K562 (cell line): ENCODE measurements at regions not wholly inside any gene's neighbourhood (a gene's known extent, or its start where the extent isn't known, plus 50 kb on each side); places are given as distances from the start of the nearest gene placed in this dataset.

Experiments
- ATF1 ChIP-seq, 2 experiments: fragments of 450-650 bp in 1 of 2; IDR thresholded peaks; 2 replicates each; pipeline ENCODE4 v1.6.1; 2016; ENCODE audit warnings: missing compliant biosample characterization in 1 of 2, missing genetic modification characterization in 1 of 2
- CBFA2T2 ChIP-seq: fragments of 450-650 bp; conservative IDR thresholded peaks from 2 replicates; pipeline ENCODE4 v1.6.1; 2017; ENCODE audit warnings: mild to moderate bottlenecking
- CC2D1A ChIP-seq: fragments of 450-650 bp; IDR thresholded peaks from 2 replicates; pipeline ENCODE4 v1.6.1; 2017; ENCODE audit warnings: mild to moderate bottlenecking
- CHCHD3 ChIP-seq: fragments of 250-450 bp; sonication (Bioruptor Pico); IDR thresholded peaks from 2 replicates; pipeline ENCODE4 v2.1.2; 2022; ENCODE audit warnings: mild to moderate bottlenecking
- CTBP1 ChIP-seq: fragments of 450-650 bp; IDR thresholded peaks from 2 replicates; pipeline ENCODE4 v1.6.1; 2016; ENCODE audit warnings: borderline replicate concordance
- CXXC5 ChIP-seq: fragments of 250-450 bp; sonication (Bioruptor Pico); IDR thresholded peaks from 2 replicates; pipeline ENCODE4 v1.8.0; 2022; ENCODE audit warnings: inconsistent platforms, mild to moderate bottlenecking, moderate library complexity
- HDAC3 ChIP-seq: fragments of 450-650 bp; IDR thresholded peaks from 2 replicates; pipeline ENCODE4 v1.6.1; 2018; ENCODE audit warnings: borderline replicate concordance, mild to moderate bottlenecking, moderate library complexity; ENCODE audit not compliant: partially characterized antibody
- KDM1A ChIP-seq, 2 experiments: fragments of 450-650 bp; IDR thresholded peaks; 2 replicates each; pipeline ENCODE4 v1.6.1; 2016; ENCODE audit warnings: mild to moderate bottlenecking in 2 of 2
- MBD2 ChIP-seq: sonication (generic); IDR thresholded peaks from 2 replicates; pipeline ENCODE4 v1.6.1; 2016; ENCODE audit warnings: low read depth, borderline replicate concordance
- NCOA2 ChIP-seq, 2 experiments: fragments of 450-650 bp; IDR thresholded peaks; 2 replicates each; pipeline ENCODE4 v1.6.1; 2018; ENCODE audit warnings: mild to moderate bottlenecking in 2 of 2, moderate library complexity in 1 of 2; ENCODE audit not compliant: partially characterized antibody in 2 of 2
- NFXL1 ChIP-seq: fragments of 450-650 bp; formaldehyde crosslinking; IDR thresholded peaks from 2 replicates; pipeline ENCODE4 v1.4.0; 2021; ENCODE audit warnings: mild to moderate bottlenecking
- NR2C1 ChIP-seq, 2 experiments: fragments of 450-650 bp; IDR thresholded peaks; 2 replicates each; pipeline ENCODE4 v1.6.1; 2017; ENCODE audit warnings: mild to moderate bottlenecking in 2 of 2, antibody characterized with exemption in 1 of 2, inconsistent platforms in 1 of 2, missing compliant biosample characterization in 1 of 2, missing genetic modification characterization in 1 of 2
- PURB ChIP-seq: sonication (generic); formaldehyde crosslinking; IDR thresholded peaks from 2 replicates; pipeline ENCODE4 v1.9.0; 2021; ENCODE audit warnings: low read depth, mild to moderate bottlenecking, missing genetic modification reagents
- RBM22 ChIP-seq: fragments of 200-400 bp; formaldehyde crosslinking; IDR thresholded peaks from 2 replicates; pipeline ENCODE4 v1.6.1; 2018; ENCODE audit warnings: low read length, low read depth; ENCODE audit not compliant: poor library complexity, severe bottlenecking
- SRSF7 ChIP-seq: fragments of 200-400 bp; formaldehyde crosslinking; optimal IDR thresholded peaks from 2 replicates; pipeline ENCODE3; 2017; ENCODE audit warnings: mild to moderate bottlenecking, low read depth, low read length
- THAP7 ChIP-seq: fragments of 250-450 bp; sonication (Bioruptor Pico); IDR thresholded peaks from 2 replicates; pipeline ENCODE4 v1.5.0; 2021
- TRIM28 ChIP-seq: fragments of 450-650 bp; IDR thresholded peaks from 2 replicates; pipeline ENCODE4 v1.6.1; 2017
- YY1 ChIP-seq, 3 experiments: IDR thresholded peaks; 2 replicates each; pipeline ENCODE4 v1.6.1; 2011; ENCODE audit warnings: low read length in 2 of 3, mild to moderate bottlenecking in 2 of 3, moderate library complexity in 2 of 3, borderline replicate concordance in 1 of 3, control low read depth in 1 of 3, low read depth in 1 of 3; ENCODE audit not compliant: insufficient read depth in 3 of 3, insufficient replicate concordance in 2 of 3, control insufficient read depth in 1 of 3, insufficient read length in 1 of 3; ENCODE audit errors: extremely low read depth in 1 of 3
- ZBTB7A ChIP-seq: IDR thresholded peaks from 2 replicates; pipeline ENCODE4 v1.6.1; 2011; ENCODE audit warnings: low read depth, mild to moderate bottlenecking, low read length, moderate library complexity, borderline replicate concordance; ENCODE audit not compliant: control insufficient read depth
- ZNF253 ChIP-seq: fragments of 250-450 bp; sonication (Bioruptor Pico); conservative IDR thresholded peaks from 2 replicates; pipeline ENCODE4 v1.6.1; 2021; ENCODE audit warnings: mild to moderate bottlenecking
- ZNF41 ChIP-seq: fragments of 250-450 bp; sonication (Bioruptor Pico); conservative IDR thresholded peaks from 2 replicates; pipeline ENCODE4 v1.4.0; 2020; ENCODE audit warnings: mild to moderate bottlenecking
- ZNF445 ChIP-seq: fragments of 250-450 bp; sonication (Bioruptor Pico); IDR thresholded peaks from 2 replicates; pipeline ENCODE4 v1.4.0; 2020; ENCODE audit warnings: low read depth, mild to moderate bottlenecking, moderate library complexity
- TF ChIP-seq, protein P1 (sequence below): fragments of 250-450 bp; sonication (Bioruptor Pico); IDR thresholded peaks from 2 replicates; pipeline ENCODE4 v1.8.0; 2021; ENCODE audit warnings: borderline replicate concordance, mild to moderate bottlenecking, moderate library complexity; ENCODE audit not compliant: poor library complexity, severe bottlenecking
- TF ChIP-seq, protein P2 (sequence below): sonication (generic); formaldehyde crosslinking; IDR thresholded peaks from 2 replicates; pipeline ENCODE4 v1.8.1; 2023; ENCODE audit warnings: mild to moderate bottlenecking, missing genetic modification reagents

GRCh38 chr12:127060310-127060847 lies 1206.6 kb upstream of the TMEM132C start (continued):
- no peak for TF ChIP-seq THAP7 (CRISPR knock-in tag)
- TF ChIP-seq, protein P1, sequence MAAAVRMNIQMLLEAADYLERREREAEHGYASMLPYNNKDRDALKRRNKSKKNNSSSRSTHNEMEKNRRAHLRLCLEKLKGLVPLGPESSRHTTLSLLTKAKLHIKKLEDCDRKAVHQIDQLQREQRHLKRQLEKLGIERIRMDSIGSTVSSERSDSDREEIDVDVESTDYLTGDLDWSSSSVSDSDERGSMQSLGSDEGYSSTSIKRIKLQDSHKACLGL (CRISPR knock-in tag): no peak
- no peak for TF ChIP-seq ZNF253
- no peak for TF ChIP-seq ATF1 (CRISPR knock-in tag; IDR thresholded peaks at IDR 0.05)
- peak; percentile 76 for TF ChIP-seq ATF1 (tag; IDR thresholded peaks at IDR 0.05)
- TF ChIP-seq NR2C1 (IDR thresholded peaks at IDR 0.05): no peak
- peak; percentile 47; the same call in 1 of the 2 replicates for TF ChIP-seq NR2C1 (tag; IDR thresholded peaks at IDR 0.05)
- TF ChIP-seq PURB (CRISPR knock-in tag): no peak
- TF ChIP-seq ZNF41 (CRISPR knock-in tag): no peak
- peak; percentile 54 for TF ChIP-seq CC2D1A
- no peak for TF ChIP-seq SRSF7
- TF ChIP-seq HDAC3: no peak
- peak; percentile 19; the same call in 1 of the 2 replicates for TF ChIP-seq CHCHD3 (CRISPR knock-in tag)
- TF ChIP-seq, protein P2, sequence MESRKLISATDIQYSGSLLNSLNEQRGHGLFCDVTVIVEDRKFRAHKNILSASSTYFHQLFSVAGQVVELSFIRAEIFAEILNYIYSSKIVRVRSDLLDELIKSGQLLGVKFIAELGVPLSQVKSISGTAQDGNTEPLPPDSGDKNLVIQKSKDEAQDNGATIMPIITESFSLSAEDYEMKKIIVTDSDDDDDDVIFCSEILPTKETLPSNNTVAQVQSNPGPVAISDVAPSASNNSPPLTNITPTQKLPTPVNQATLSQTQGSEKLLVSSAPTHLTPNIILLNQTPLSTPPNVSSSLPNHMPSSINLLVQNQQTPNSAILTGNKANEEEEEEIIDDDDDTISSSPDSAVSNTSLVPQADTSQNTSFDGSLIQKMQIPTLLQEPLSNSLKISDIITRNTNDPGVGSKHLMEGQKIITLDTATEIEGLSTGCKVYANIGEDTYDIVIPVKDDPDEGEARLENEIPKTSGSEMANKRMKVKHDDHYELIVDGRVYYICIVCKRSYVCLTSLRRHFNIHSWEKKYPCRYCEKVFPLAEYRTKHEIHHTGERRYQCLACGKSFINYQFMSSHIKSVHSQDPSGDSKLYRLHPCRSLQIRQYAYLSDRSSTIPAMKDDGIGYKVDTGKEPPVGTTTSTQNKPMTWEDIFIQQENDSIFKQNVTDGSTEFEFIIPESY (CRISPR knock-in tag): 0 out of 2 replicates have a peak, but pooled peaks have one; percentile 22
- TF ChIP-seq KDM1A (IDR thresholded peaks at IDR 0.05): no peak
- TF ChIP-seq MBD2: no peak
- no peak; the same call in 1 of the 2 replicates for TF ChIP-seq TRIM28
- no peak for TF ChIP-seq ZNF445 (CRISPR knock-in tag)
- peak; percentile 53; the same call in 1 of the 2 replicates for TF ChIP-seq CTBP1
- no peak for TF ChIP-seq CBFA2T2
- TF ChIP-seq RBM22: no peak
- TF ChIP-seq ZBTB7A: peak; percentile 59
- TF ChIP-seq YY1 (IDR thresholded peaks at IDR 0.05; ENCODE audit: borderline replicate concordance in 1 of 3, control insufficient read depth in 1 of 3, extremely low read depth in 1 of 3, insufficient read depth in 3 of 3, insufficient read length in 1 of 3, insufficient replicate concordance in 2 of 3, low read depth in 1 of 3, low read length in 2 of 3): peak in 2 of 3 experiments; percentile 46 to 81
- TF ChIP-seq CXXC5 (CRISPR knock-in tag): peak; percentile 55
- peak in 1 of 2 experiments; percentile 13 for TF ChIP-seq NCOA2 (IDR thresholded peaks at IDR 0.05; ENCODE audit: partially characterized antibody in 2 of 2)
- TF ChIP-seq NFXL1 (CRISPR knock-in tag): no peak
